ENCODE measurements at regions not wholly inside any gene's neighbourhood (a gene's known extent, or its start where the extent isn't known, plus 50 kb on each side); places are given as distances from the start of the nearest gene placed in this dataset.

- Mint-ChIP-seq H3K4me1 (no peaks in the 10 kb centered on the region), H3K4me3 (no peak overlapping the region), H3K27me3 (peaks cover 14% of the 10 kb centered on the region), H3K36me3 (no peaks in the 10 kb centered on the region), H3K27ac (no peak overlapping the region), H3K9me3 (peaks cover 2% of the 10 kb centered on the region)
- no peak for ATAC-seq
Observed at GRCh38 chr17:62892061-62892675, 73.9 kb upstream of the TANC2 start.

- peaks cover 9% of the 10 kb centered on the region for H3K27me3 Mint-ChIP-seq
- H3K4me1 Mint-ChIP-seq = no peaks in the 10 kb centered on the region
- no peaks in the 10 kb centered on the region for H3K36me3 Mint-ChIP-seq
- no peak overlapping the region for H3K4me3 Mint-ChIP-seq
- no peak overlapping the region for H3K27ac Mint-ChIP-seq
- ATAC-seq = no peak
- peaks cover 2% of the 10 kb centered on the region for H3K9me3 Mint-ChIP-seq
Observed at GRCh38 chr17:62891659-62892058, 74.4 kb upstream of the TANC2 start.

GRCh38 chr17:62888765-62889164, 77.3 kb upstream of the TANC2 start:
- H3K36me3 Mint-ChIP-seq = no peaks in the 10 kb centered on the region
- no peak overlapping the region for H3K27ac Mint-ChIP-seq
- peaks cover 2% of the 10 kb centered on the region for H3K9me3 Mint-ChIP-seq
- no peak overlapping the region for H3K4me3 Mint-ChIP-seq
- no peak for ATAC-seq
- peaks cover 8% of the 10 kb centered on the region for H3K27me3 Mint-ChIP-seq
- H3K4me1 Mint-ChIP-seq = no peaks in the 10 kb centered on the region

GRCh38 chr17:62888148-62888547, 77.9 kb upstream of the TANC2 start:
- Mint-ChIP-seq H3K9me3 (peaks cover 2% of the 10 kb centered on the region), H3K36me3 (no peaks in the 10 kb centered on the region), H3K4me3 (no peak overlapping the region), H3K27me3 (peaks cover 8% of the 10 kb centered on the region), H3K4me1 (no peaks in the 10 kb centered on the region), H3K27ac (no peak overlapping the region)
- ATAC-seq = no peak

GRCh38 chr17:62887437-62887836, 78.6 kb upstream of the TANC2 start:
- no peak for ATAC-seq

GRCh38 chr17:62884781-62885180, 76.7 kb upstream of the MARCHF10 start:
- no peak for ATAC-seq
- Mint-ChIP-seq H3K27ac (no peak overlapping the region), H3K4me1 (no peaks in the 10 kb centered on the region), H3K4me3 (no peak overlapping the region), H3K27me3 (peaks cover 10% of the 10 kb centered on the region), H3K9me3 (peaks cover 2% of the 10 kb centered on the region), H3K36me3 (no peaks in the 10 kb centered on the region)

More at GRCh38 chr17:62887437-62887836, 78.6 kb upstream of the TANC2 start:
- Mint-ChIP-seq H3K36me3 (no peaks in the 10 kb centered on the region), H3K4me1 (no peaks in the 10 kb centered on the region), H3K4me3 (no peak overlapping the region), H3K9me3 (peaks cover 2% of the 10 kb centered on the region), H3K27ac (no peak overlapping the region), H3K27me3 (peaks cover 8% of the 10 kb centered on the region)

- Mint-ChIP-seq H3K4me1 (no peaks in the 10 kb centered on the region), H3K27ac (no peak overlapping the region), H3K9me3 (peaks cover 2% of the 10 kb centered on the region), H3K27me3 (peaks cover 10% of the 10 kb centered on the region), H3K4me3 (no peak overlapping the region), H3K36me3 (no peaks in the 10 kb centered on the region)
- no peak for ATAC-seq
Observed at GRCh38 chr17:62882878-62883277, 74.8 kb upstream of the MARCHF10 start.

- H3K27ac Mint-ChIP-seq = no peak overlapping the region
Observed at GRCh38 chr17:62882284-62882683, 74.2 kb upstream of the MARCHF10 start.

GRCh38 chr17:62880120-62880519, 72.0 kb upstream of the MARCHF10 start:
- H3K4me1 Mint-ChIP-seq = no peaks in the 10 kb centered on the region
- H3K27me3 Mint-ChIP-seq = peaks cover 15% of the 10 kb centered on the region
- no peaks in the 10 kb centered on the region for H3K9me3 Mint-ChIP-seq
- no peak overlapping the region for H3K27ac Mint-ChIP-seq
- H3K4me3 Mint-ChIP-seq = no peak overlapping the region
- ATAC-seq = no peak
- H3K36me3 Mint-ChIP-seq = no peaks in the 10 kb centered on the region

More at GRCh38 chr17:62882284-62882683, 74.2 kb upstream of the MARCHF10 start:
- Mint-ChIP-seq H3K9me3 (no peaks in the 10 kb centered on the region), H3K27me3 (peaks cover 10% of the 10 kb centered on the region), H3K4me1 (no peaks in the 10 kb centered on the region), H3K36me3 (no peaks in the 10 kb centered on the region), H3K4me3 (no peak overlapping the region)
- ATAC-seq = no peak

GRCh38 chr17:62876673-62877405, 68.7 kb upstream of the MARCHF10 start:
- no peak for ATAC-seq
- H3K4me3 Mint-ChIP-seq = no peak overlapping the region
- no peaks in the 10 kb centered on the region for H3K9me3 Mint-ChIP-seq
- peaks cover 32% of the 10 kb centered on the region for H3K27me3 Mint-ChIP-seq
- no peaks in the 10 kb centered on the region for H3K4me1 Mint-ChIP-seq
- no peaks in the 10 kb centered on the region for H3K36me3 Mint-ChIP-seq
- no peak overlapping the region for H3K27ac Mint-ChIP-seq

- no peak overlapping the region for H3K4me3 Mint-ChIP-seq
- H3K4me1 Mint-ChIP-seq = no peaks in the 10 kb centered on the region
- no peak overlapping the region for H3K27ac Mint-ChIP-seq
- peaks cover 26% of the 10 kb centered on the region for H3K27me3 Mint-ChIP-seq
- no peaks in the 10 kb centered on the region for H3K36me3 Mint-ChIP-seq
- ATAC-seq = no peak
- H3K9me3 Mint-ChIP-seq = no peaks in the 10 kb centered on the region
Observed at GRCh38 chr17:62876063-62876462, 67.9 kb upstream of the MARCHF10 start.

- H3K4me3 Mint-ChIP-seq = no peak overlapping the region
- peaks cover 22% of the 10 kb centered on the region for H3K27me3 Mint-ChIP-seq
- H3K4me1 Mint-ChIP-seq = no peaks in the 10 kb centered on the region
- H3K9me3 Mint-ChIP-seq = no peaks in the 10 kb centered on the region
- no peaks in the 10 kb centered on the region for H3K36me3 Mint-ChIP-seq
- no peak for ATAC-seq
- no peak overlapping the region for H3K27ac Mint-ChIP-seq
Observed at GRCh38 chr17:62875296-62875695, 67.2 kb upstream of the MARCHF10 start.

GRCh38 chr17:62871291-62871690, 63.2 kb upstream of the MARCHF10 start:
- no peak for ATAC-seq
- H3K4me3 Mint-ChIP-seq = no peak overlapping the region
- peaks cover 56% of the 10 kb centered on the region for H3K27me3 Mint-ChIP-seq
- no peaks in the 10 kb centered on the region for H3K9me3 Mint-ChIP-seq
- H3K4me1 Mint-ChIP-seq = no peaks in the 10 kb centered on the region
- no peak overlapping the region for H3K27ac Mint-ChIP-seq
- no peaks in the 10 kb centered on the region for H3K36me3 Mint-ChIP-seq

GRCh38 chr17:62870552-62870971, 62.4 kb upstream of the MARCHF10 start:
- Mint-ChIP-seq H3K36me3 (no peaks in the 10 kb centered on the region), H3K9me3 (no peaks in the 10 kb centered on the region), H3K4me3 (no peak overlapping the region), H3K27me3 (peaks cover 55% of the 10 kb centered on the region), H3K4me1 (no peaks in the 10 kb centered on the region), H3K27ac (no peak overlapping the region)
- no peak for ATAC-seq

GRCh38 chr17:62870030-62870541, 62.0 kb upstream of the MARCHF10 start:
- no peak overlapping the region for H3K4me3 Mint-ChIP-seq
- ATAC-seq = no peak
- peaks cover 50% of the 10 kb centered on the region for H3K27me3 Mint-ChIP-seq
- peaks cover 3% of the 10 kb centered on the region for H3K9me3 Mint-ChIP-seq
- H3K4me1 Mint-ChIP-seq = no peaks in the 10 kb centered on the region
- no peaks in the 10 kb centered on the region for H3K36me3 Mint-ChIP-seq
- no peak overlapping the region for H3K27ac Mint-ChIP-seq

- ATAC-seq = no peak
- Mint-ChIP-seq H3K36me3 (no peaks in the 10 kb centered on the region), H3K4me3 (no peak overlapping the region), H3K4me1 (no peaks in the 10 kb centered on the region), H3K9me3 (peaks cover 3% of the 10 kb centered on the region), H3K27me3 (peaks cover 37% of the 10 kb centered on the region), H3K27ac (no peak overlapping the region)
Observed at GRCh38 chr17:62868723-62869122, 60.6 kb upstream of the MARCHF10 start.

All from stimulated activated memory B cell treated with anti-CD40 and anti-IgM and Interleukin-4, amounts not matched to agents 10 μg/mL and 1 μg/mL and 100 μg/mL, for 72 hours (primary cell).